Activated CD4-positive, alpha-beta memory T cell treated with anti-CD3 and anti-CD28 coated beads for 36 hours (primary cell): ENCODE measurements at regions not wholly inside any gene's neighbourhood (a gene's known extent, or its start where the extent isn't known, plus 50 kb on each side); places are given as distances from the start of the nearest gene placed in this dataset.

ENCODE experiments used
- CTCF ChIA-PET: fragments of 350-600 bp; sonication (Branson Sonifier 250); formaldehyde crosslinking; loops from one replicate; lab custom pipeline; 2021; ENCODE audit warnings: antibody characterized with exemption, inconsistent platforms; lab: Charles Lee
- POLR2A ChIA-PET: fragments of 350-600 bp; sonication (Branson Sonifier 250); formaldehyde crosslinking; loops from one replicate; lab custom pipeline; 2021; ENCODE audit warnings: antibody characterized with exemption; lab: Charles Lee
- DNase-seq: peaks from one replicate; pipeline ENCODE4 v3.0.0-alpha.2; 2020
- H3K27ac Mint-ChIP-seq: one replicate; pipeline ENCODE4 v1.8.0; 2021; ENCODE audit warnings: mixed read lengths
- H3K27me3 Mint-ChIP-seq: one replicate; pipeline ENCODE4 v1.8.0; 2021; ENCODE audit warnings: mixed read lengths
- H3K36me3 Mint-ChIP-seq: one replicate; pipeline ENCODE4 v1.8.0; 2021; ENCODE audit warnings: mixed read lengths
- H3K4me1 Mint-ChIP-seq: one replicate; pipeline ENCODE4 v1.8.0; 2021; ENCODE audit warnings: low read depth, mixed read lengths
- H3K4me3 Mint-ChIP-seq: one replicate; pipeline ENCODE4 v1.8.0; 2021; ENCODE audit warnings: mild to moderate bottlenecking, mixed read lengths
- H3K9me3 Mint-ChIP-seq: one replicate; pipeline ENCODE4 v1.8.0; 2021; ENCODE audit warnings: mixed read lengths
- intact Hi-C: fragments of 100-400 bp; cut with micrococcal nuclease; formaldehyde crosslinking; loops from one replicate; pipeline ENCODE4 v1.15.1; 2023

DNA sequence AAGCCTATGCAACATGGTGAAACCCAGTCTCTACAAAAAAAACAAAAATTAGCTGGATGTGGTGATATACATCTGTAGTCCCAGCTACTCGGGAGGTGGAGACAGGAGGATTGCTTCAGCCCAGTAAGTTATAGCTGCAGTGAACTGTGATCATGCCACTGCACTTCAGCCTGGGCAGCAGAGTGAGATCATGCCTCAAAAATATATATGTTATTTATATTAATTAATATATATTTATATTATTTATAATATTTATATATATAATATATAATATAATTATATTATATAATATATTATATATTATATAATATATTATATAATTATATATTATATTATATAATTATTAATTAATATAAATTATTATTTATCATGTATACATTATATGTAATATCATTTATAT is 1158.4 kb upstream of the AUTS2 start:
- no peak overlapping the region for H3K27ac Mint-ChIP-seq
- no peaks in the 10 kb centered on the region for H3K36me3 Mint-ChIP-seq
- H3K4me1 Mint-ChIP-seq = no peaks in the 10 kb centered on the region
- no peak overlapping the region for H3K4me3 Mint-ChIP-seq
- intact Hi-C loops = no loop called here
- peaks cover 43% of the 10 kb centered on the region for H3K9me3 Mint-ChIP-seq
- no peaks in the 10 kb centered on the region for H3K27me3 Mint-ChIP-seq
- no peak for DNase-seq
- CTCF ChIA-PET = no interaction called here
- POLR2A ChIA-PET = no interaction called here

GRCh38 chr7:68440866-68441265 is 1157.4 kb upstream of the AUTS2 start:
- no peak overlapping the region for H3K4me3 Mint-ChIP-seq
- POLR2A ChIA-PET = no interaction called here
- no peaks in the 10 kb centered on the region for H3K4me1 Mint-ChIP-seq
- no peaks in the 10 kb centered on the region for H3K27me3 Mint-ChIP-seq
- intact Hi-C loops = no loop called here
- no peak overlapping the region for H3K27ac Mint-ChIP-seq
- CTCF ChIA-PET = no interaction called here
- peak; percentile 10 for DNase-seq
- no peaks in the 10 kb centered on the region for H3K36me3 Mint-ChIP-seq
- peaks cover 43% of the 10 kb centered on the region for H3K9me3 Mint-ChIP-seq

DNA sequence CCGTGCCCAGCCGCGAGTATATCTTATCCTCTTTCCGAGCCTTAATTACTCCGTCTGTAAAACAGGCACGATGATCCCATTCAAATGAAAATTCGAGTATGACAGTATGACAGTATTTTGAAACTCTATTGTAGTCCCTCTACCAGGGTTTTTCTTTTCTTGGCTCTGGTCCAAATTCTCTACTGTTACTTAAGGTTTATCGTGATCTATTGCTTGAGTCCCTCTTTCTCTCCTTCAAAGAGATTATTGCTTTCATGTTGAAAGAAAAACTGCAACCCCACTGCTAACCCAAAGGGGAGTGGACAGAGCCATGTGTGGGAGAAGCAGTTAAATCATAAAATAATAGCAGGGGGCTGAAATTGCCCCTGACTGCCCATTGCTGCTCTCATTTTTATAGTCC is 1156.6 kb upstream of the AUTS2 start:
- Mint-ChIP-seq H3K27ac (no peak overlapping the region), H3K27me3 (no peaks in the 10 kb centered on the region), H3K4me1 (no peaks in the 10 kb centered on the region), H3K9me3 (peaks cover 46% of the 10 kb centered on the region), H3K4me3 (no peak overlapping the region), H3K36me3 (no peaks in the 10 kb centered on the region)
- ChIA-PET CTCF (no interaction called here), POLR2A (no interaction called here)
- intact Hi-C loops = no loop called here
- no peak for DNase-seq

DNA sequence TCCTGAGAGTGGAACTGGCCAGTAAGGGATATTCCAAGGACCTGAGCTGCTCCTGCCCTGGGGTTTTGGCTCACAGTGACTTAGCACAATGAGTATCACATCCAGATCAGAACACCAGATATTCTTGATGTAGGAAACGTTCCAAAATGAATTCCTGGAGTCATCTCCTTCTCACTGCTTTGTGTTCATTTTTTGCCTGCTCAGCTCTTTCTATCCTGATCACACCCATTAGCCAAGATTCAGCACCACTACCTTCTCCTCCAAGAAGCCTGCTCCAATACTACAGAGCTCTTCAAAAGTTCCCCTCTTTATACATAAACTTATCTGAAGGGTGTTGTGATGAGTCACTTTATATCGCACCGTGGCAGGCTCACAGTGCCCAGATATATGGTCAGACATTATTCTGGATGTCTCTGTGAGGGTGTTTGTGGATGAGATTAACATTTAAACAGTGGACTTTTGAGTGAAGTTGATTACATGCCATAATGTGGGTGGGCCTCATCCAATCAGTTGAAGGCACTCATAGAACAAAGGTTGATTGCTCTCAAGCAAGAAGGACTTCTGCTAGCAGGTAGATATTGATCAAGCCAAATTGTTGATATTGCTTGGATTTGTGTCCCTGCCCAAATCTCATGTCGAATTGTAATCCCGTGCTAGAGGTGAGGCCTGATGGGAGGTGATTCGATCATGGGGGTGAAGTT is 1155.2 kb upstream of the AUTS2 start:
- H3K36me3 Mint-ChIP-seq = no peaks in the 10 kb centered on the region
- ChIA-PET POLR2A (no interaction called here), CTCF (no interaction called here)
- intact Hi-C loops = no loop called here
- no peaks in the 10 kb centered on the region for H3K27me3 Mint-ChIP-seq
- no peaks in the 10 kb centered on the region for H3K4me1 Mint-ChIP-seq
- H3K27ac Mint-ChIP-seq = no peak overlapping the region
- DNase-seq = no peak
- no peak overlapping the region for H3K4me3 Mint-ChIP-seq
- peaks cover 32% of the 10 kb centered on the region for H3K9me3 Mint-ChIP-seq

- ChIA-PET POLR2A (no interaction called here), CTCF (no interaction called here)
- H3K36me3 Mint-ChIP-seq = no peaks in the 10 kb centered on the region
- peaks cover 29% of the 10 kb centered on the region for H3K9me3 Mint-ChIP-seq
- no peaks in the 10 kb centered on the region for H3K27me3 Mint-ChIP-seq
- H3K4me1 Mint-ChIP-seq = no peaks in the 10 kb centered on the region
- no peak for DNase-seq
- no peak overlapping the region for H3K27ac Mint-ChIP-seq
- no peak overlapping the region for H3K4me3 Mint-ChIP-seq
- intact Hi-C loops = no loop called here
Measured at GRCh38 chr7:68444042-68444441, 1154.2 kb upstream of the AUTS2 start.

DNA sequence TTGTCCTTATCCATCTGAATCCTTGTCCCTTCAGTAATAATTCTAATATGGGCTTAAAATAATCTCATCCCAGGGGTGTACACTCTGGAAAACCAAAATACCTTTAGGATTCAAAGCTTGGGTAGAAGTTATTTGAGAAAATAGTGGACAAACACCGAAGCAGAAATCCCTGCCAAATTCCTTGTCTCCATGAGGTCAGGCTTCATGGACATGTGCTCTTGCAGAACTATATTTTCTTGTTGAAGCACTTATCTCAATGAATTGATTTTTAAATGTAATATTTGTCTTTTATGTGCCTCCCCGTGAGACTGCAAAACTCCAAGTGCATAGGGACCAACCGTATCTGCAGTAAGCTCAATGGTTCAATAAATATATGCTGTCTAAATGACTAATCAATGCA is 1153.3 kb upstream of the AUTS2 start:
- no peaks in the 10 kb centered on the region for H3K4me1 Mint-ChIP-seq
- H3K4me3 Mint-ChIP-seq = no peak overlapping the region
- POLR2A ChIA-PET = no interaction called here
- H3K36me3 Mint-ChIP-seq = no peaks in the 10 kb centered on the region
- CTCF ChIA-PET = no interaction called here
- peaks cover 31% of the 10 kb centered on the region for H3K9me3 Mint-ChIP-seq
- DNase-seq = no peak
- intact Hi-C loops = no loop called here
- H3K27me3 Mint-ChIP-seq = no peaks in the 10 kb centered on the region
- no peak overlapping the region for H3K27ac Mint-ChIP-seq

- H3K36me3 Mint-ChIP-seq = no peaks in the 10 kb centered on the region
- ChIA-PET POLR2A (no interaction called here), CTCF (no interaction called here)
- no peak overlapping the region for H3K27ac Mint-ChIP-seq
- H3K4me3 Mint-ChIP-seq = no peak overlapping the region
- no peak for DNase-seq
- peaks cover 32% of the 10 kb centered on the region for H3K9me3 Mint-ChIP-seq
- H3K4me1 Mint-ChIP-seq = no peaks in the 10 kb centered on the region
- no peaks in the 10 kb centered on the region for H3K27me3 Mint-ChIP-seq
- intact Hi-C loops = no loop called here
Measured at GRCh38 chr7:68446183-68446582, 1152.1 kb upstream of the AUTS2 start.

DNA sequence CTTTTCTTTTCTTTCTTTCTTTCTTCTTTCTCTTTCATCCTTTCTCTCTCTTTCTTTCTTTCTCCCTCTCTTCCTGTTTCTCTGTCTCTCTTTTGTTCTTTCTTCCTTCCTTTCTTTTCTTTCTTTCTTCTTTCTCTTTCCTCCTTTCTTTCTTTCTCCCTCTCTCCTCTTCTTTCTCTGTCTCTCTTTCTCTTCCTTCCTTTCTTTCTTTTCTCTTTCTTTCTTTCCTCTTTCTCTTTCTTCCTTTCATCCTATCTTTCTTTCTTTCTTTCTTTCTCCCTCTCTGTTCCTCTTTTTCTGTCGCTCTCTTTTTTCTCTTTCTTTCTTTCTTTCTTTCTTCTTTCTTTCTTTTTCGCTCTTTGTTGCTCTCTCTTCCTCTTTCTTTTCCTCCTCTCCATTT is 1149.2 kb upstream of the AUTS2 start:
- intact Hi-C loops = no loop called here
- DNase-seq = no peak
- Mint-ChIP-seq H3K4me1 (no peaks in the 10 kb centered on the region), H3K4me3 (no peak overlapping the region), H3K27me3 (no peaks in the 10 kb centered on the region), H3K9me3 (peaks cover 30% of the 10 kb centered on the region), H3K36me3 (no peaks in the 10 kb centered on the region), H3K27ac (no peak overlapping the region)
- POLR2A ChIA-PET = no interaction called here
- CTCF ChIA-PET = no interaction called here

DNA sequence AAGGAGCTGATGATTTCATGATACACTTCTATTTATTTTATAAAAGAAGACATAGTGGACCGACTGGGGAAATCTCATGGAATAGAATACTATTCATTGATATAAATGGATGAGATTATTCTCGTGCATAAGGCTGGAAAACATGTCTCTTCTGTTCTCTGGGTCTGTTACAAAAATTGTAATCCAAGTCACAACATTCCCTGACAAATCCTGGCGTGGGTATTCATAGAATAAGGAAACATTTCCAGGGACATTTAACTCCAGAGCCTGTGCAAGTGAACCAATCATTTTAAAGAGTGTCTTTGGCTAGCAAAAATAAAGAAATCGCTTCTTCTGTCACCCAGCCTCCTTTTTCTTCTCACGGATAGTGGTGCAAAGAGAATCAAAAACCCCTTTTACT is 1148.5 kb upstream of the AUTS2 start:
- H3K9me3 Mint-ChIP-seq = peaks cover 33% of the 10 kb centered on the region
- POLR2A ChIA-PET = no interaction called here
- no peaks in the 10 kb centered on the region for H3K4me1 Mint-ChIP-seq
- intact Hi-C loops = no loop called here
- CTCF ChIA-PET = no interaction called here
- no peaks in the 10 kb centered on the region for H3K36me3 Mint-ChIP-seq
- no peak overlapping the region for H3K4me3 Mint-ChIP-seq
- DNase-seq = no peak
- no peak overlapping the region for H3K27ac Mint-ChIP-seq
- H3K27me3 Mint-ChIP-seq = no peaks in the 10 kb centered on the region

GRCh38 chr7:68454931-68455330 is 1143.3 kb upstream of the AUTS2 start:
- Mint-ChIP-seq H3K4me1 (no peaks in the 10 kb centered on the region), H3K4me3 (no peak overlapping the region), H3K27ac (no peak overlapping the region), H3K27me3 (no peaks in the 10 kb centered on the region), H3K36me3 (no peaks in the 10 kb centered on the region), H3K9me3 (peaks cover 58% of the 10 kb centered on the region)
- DNase-seq = no peak
- ChIA-PET POLR2A (no interaction called here), CTCF (no interaction called here)
- intact Hi-C loops = no loop called here

DNA sequence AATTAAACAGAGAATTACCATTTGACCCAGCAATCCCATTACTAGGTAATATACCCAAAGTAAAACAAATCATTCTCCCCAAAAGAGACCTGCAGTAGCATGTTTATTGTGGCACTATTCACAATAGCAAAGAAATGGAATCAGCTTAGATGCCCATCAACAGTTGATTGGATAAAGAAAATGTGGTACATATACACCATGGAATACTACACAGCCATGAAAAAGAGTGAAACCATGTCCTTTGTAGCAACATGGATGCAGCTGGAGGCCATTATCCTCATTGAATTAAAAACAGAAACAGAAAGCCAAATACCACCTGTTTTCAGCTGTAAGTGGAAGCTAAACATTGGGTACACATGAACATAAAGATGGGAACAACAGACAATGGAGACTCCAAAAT is 1141.8 kb upstream of the AUTS2 start:
- Mint-ChIP-seq H3K9me3 (peaks cover 56% of the 10 kb centered on the region), H3K27ac (no peak overlapping the region), H3K4me3 (no peak overlapping the region), H3K27me3 (no peaks in the 10 kb centered on the region), H3K36me3 (no peaks in the 10 kb centered on the region), H3K4me1 (no peaks in the 10 kb centered on the region)
- POLR2A ChIA-PET = no interaction called here
- CTCF ChIA-PET = no interaction called here
- no peak for DNase-seq
- intact Hi-C loops = no loop called here

DNA sequence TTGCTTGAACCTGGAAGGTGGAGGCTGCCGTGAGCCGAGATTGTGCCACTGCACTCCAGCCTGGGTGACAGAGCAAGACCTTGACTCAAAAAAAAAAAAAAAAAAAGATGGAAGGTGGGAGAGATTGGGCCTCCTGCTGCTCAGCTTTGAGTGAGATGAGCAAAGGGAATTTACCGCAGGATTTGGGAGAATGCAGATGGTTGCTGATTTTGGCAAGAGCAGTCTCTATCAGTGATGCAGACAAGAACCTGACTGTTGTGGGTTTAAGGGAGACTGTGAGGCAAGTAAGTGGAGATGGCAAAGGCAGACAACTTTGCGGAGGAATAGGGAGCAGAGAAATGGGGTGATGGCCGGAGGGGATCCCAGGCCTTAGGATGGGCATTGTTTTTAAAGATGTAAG is 1140.8 kb upstream of the AUTS2 start:
- DNase-seq = no peak
- POLR2A ChIA-PET = no interaction called here
- Mint-ChIP-seq H3K9me3 (peaks cover 63% of the 10 kb centered on the region), H3K27ac (no peak overlapping the region), H3K4me1 (no peaks in the 10 kb centered on the region), H3K4me3 (no peak overlapping the region), H3K36me3 (no peaks in the 10 kb centered on the region), H3K27me3 (no peaks in the 10 kb centered on the region)
- CTCF ChIA-PET = no interaction called here
- intact Hi-C loops = no loop called here

DNA sequence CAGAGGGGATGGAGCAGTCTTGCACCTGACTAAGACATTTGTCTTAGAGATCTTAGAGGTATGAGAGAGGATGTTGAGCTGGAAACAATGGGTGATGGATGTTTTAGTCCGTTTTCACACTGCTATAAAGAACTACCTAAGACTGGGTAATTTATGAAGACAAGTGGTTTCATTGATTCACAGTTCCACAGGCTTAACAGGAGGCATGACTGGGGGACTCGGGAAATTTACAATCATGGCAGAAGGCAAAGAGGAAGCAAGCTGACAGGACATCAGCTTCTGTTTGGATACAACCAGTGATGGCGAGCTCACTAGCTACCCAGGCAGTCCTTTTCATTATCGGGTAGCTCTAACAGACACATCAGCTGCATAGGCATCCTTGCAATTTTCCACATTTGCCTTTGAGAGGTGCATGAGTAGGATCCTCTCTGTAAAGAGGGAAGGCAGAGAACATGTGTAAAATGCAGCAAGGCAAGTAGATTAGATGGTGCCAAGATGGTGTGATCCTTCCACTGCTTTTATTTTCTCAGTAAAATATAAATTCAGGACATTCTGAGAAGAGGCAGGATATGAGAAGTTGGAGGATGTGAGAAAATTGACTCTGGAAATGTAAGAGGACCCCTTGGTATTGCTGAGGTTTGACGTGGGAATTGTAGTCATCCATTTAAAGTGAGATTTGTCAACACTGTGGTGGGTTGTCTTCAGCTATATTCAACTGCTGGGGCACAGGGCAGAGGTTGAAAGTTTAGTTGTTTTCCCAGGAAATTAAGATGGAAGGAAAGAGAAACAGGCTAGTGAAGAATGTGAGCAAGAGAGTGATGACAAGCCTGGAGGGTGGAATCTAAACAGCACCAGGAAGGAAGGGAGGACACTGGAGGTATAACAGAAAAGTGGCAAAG is 1140.0 kb upstream of the AUTS2 start:
- no peak overlapping the region for H3K27ac Mint-ChIP-seq
- no peak overlapping the region for H3K4me3 Mint-ChIP-seq
- H3K4me1 Mint-ChIP-seq = no peaks in the 10 kb centered on the region
- CTCF ChIA-PET = no interaction called here
- H3K9me3 Mint-ChIP-seq = peaks cover 58% of the 10 kb centered on the region
- no peaks in the 10 kb centered on the region for H3K27me3 Mint-ChIP-seq
- intact Hi-C loops = no loop called here
- POLR2A ChIA-PET = no interaction called here
- H3K36me3 Mint-ChIP-seq = no peaks in the 10 kb centered on the region
- no peak for DNase-seq
